CD1c-positive myeloid dendritic cell (primary cell): ENCODE measurements at regions not wholly inside any gene's neighbourhood (a gene's known extent, or its start where the extent isn't known, plus 50 kb on each side); places are given as distances from the start of the nearest gene placed in this dataset.
A peak's percentile ranks its signal among the peaks of the same experiment; 100 is the strongest.

Experiments
- DNase-seq: peaks from one replicate; pipeline ENCODE4 v3.0.0-alpha.2; 2016; ENCODE audit errors: extremely low spot score

GRCh38 chr10:89887406-89887805 is 186.0 kb downstream of the KIF20B start:
- no peak for DNase-seq

- DNase-seq, result peak; percentile 69
Observed at GRCh38 chr10:89887830-89888229, 186.4 kb downstream of the KIF20B start.

- DNase-seq, result peak; percentile 56
Observed at GRCh38 chr10:89888321-89889070, 187.1 kb downstream of the KIF20B start.

- peak; percentile 46 for DNase-seq
Observed at GRCh38 chr10:89889606-89890005, 188.2 kb downstream of the KIF20B start.

- no peak for DNase-seq
Observed at GRCh38 chr10:89891006-89891535, 189.7 kb downstream of the KIF20B start.

- DNase-seq, result no peak
Observed at GRCh38 chr10:89894051-89894450, 192.7 kb downstream of the KIF20B start.

GRCh38 chr10:89900554-89900953 is 199.2 kb downstream of the KIF20B start:
- no peak for DNase-seq

GRCh38 chr10:89901895-89902294 is 200.5 kb downstream of the KIF20B start:
- no peak for DNase-seq

GRCh38 chr10:89904755-89905154 is 203.4 kb downstream of the KIF20B start:
- no peak for DNase-seq

- DNase-seq, result peak; percentile 40
Observed at GRCh38 chr10:89909752-89910151, 208.4 kb downstream of the KIF20B start.

- DNase-seq, result no peak
Observed at GRCh38 chr10:89915021-89915420, 213.6 kb downstream of the KIF20B start.

GRCh38 chr10:89915968-89916367 is 214.6 kb downstream of the KIF20B start:
- no peak for DNase-seq

- no peak for DNase-seq
Observed at GRCh38 chr10:89916468-89917215, 215.3 kb downstream of the KIF20B start.

- no peak for DNase-seq
Observed at GRCh38 chr10:89921403-89921802, 220.0 kb downstream of the KIF20B start.

GRCh38 chr10:89923661-89924060 is 222.3 kb downstream of the KIF20B start:
- no peak for DNase-seq

GRCh38 chr10:89924261-89924660 is 222.9 kb downstream of the KIF20B start:
- DNase-seq, result no peak

- DNase-seq, result no peak
Observed at GRCh38 chr10:89926736-89927135, 225.3 kb downstream of the KIF20B start.

GRCh38 chr10:89929282-89930026 is 228.1 kb downstream of the KIF20B start:
- DNase-seq, result no peak

- DNase-seq, result no peak
Observed at GRCh38 chr10:89937494-89937893, 236.1 kb downstream of the KIF20B start.

- no peak for DNase-seq
Observed at GRCh38 chr10:89940076-89940475, 238.7 kb downstream of the KIF20B start.

- DNase-seq, result no peak
Observed at GRCh38 chr10:89942217-89942616, 240.8 kb downstream of the KIF20B start.

- DNase-seq, result no peak
Observed at GRCh38 chr10:89944138-89944537, 242.7 kb downstream of the KIF20B start.
